Hindlimb muscle (tissue), 1 donor: ENCODE measurements at regions not wholly inside any gene's neighbourhood (a gene's known extent, or its start where the extent isn't known, plus 50 kb on each side); places are given as distances from the start of the nearest gene placed in this dataset.

Experiments
- DNase-seq: peaks from one replicate; pipeline ENCODE4 v3.0.0-alpha.2; 2013

GRCh38 chr6:65927141-65927540 is 220.1 kb upstream of the EYS start:
- DNase-seq = no peak

- no peak for DNase-seq
These were observed 217.4 kb upstream of the EYS start for GRCh38 chr6:65924411-65924810.

GRCh38 chr6:65922049-65922448 is 215.0 kb upstream of the EYS start:
- DNase-seq = no peak

GRCh38 chr6:65908065-65908464 is 201.0 kb upstream of the EYS start:
- DNase-seq = no peak

- no peak for DNase-seq
These were observed 197.0 kb upstream of the EYS start for GRCh38 chr6:65903992-65904391.

- no peak for DNase-seq
These were observed 193.9 kb upstream of the EYS start for GRCh38 chr6:65900928-65901327.

GRCh38 chr6:65896140-65896539 is 189.1 kb upstream of the EYS start:
- no peak for DNase-seq

GRCh38 chr6:65876668-65877067 is 169.6 kb upstream of the EYS start:
- DNase-seq = no peak

- no peak for DNase-seq
These were observed 145.4 kb upstream of the EYS start for GRCh38 chr6:65852369-65852852.

GRCh38 chr6:65830151-65830550 is 123.1 kb upstream of the EYS start:
- DNase-seq = no peak

GRCh38 chr6:65819152-65819551 is 112.1 kb upstream of the EYS start:
- DNase-seq = no peak

- no peak for DNase-seq
These were observed 111.5 kb upstream of the EYS start for GRCh38 chr6:65818576-65818975.

- no peak for DNase-seq
These were observed 110.0 kb upstream of the EYS start for GRCh38 chr6:65816991-65817390.

GRCh38 chr6:65814071-65814470 is 107.0 kb upstream of the EYS start:
- no peak for DNase-seq

GRCh38 chr6:65803186-65803585 is 96.2 kb upstream of the EYS start:
- DNase-seq = peak; percentile 11

- no peak for DNase-seq
These were observed 92.4 kb upstream of the EYS start for GRCh38 chr6:65799389-65799788.

- no peak for DNase-seq
These were observed 91.4 kb upstream of the EYS start for GRCh38 chr6:65798280-65799014.

- DNase-seq = no peak
These were observed 83.6 kb upstream of the EYS start for GRCh38 chr6:65790666-65791065.

- no peak for DNase-seq
These were observed 80.8 kb upstream of the EYS start for GRCh38 chr6:65787787-65788186.

- no peak for DNase-seq
These were observed 79.8 kb upstream of the EYS start for GRCh38 chr6:65786815-65787214.

- DNase-seq = no peak
These were observed 73.7 kb upstream of the EYS start for GRCh38 chr6:65780691-65781090.

GRCh38 chr6:65776332-65776731 is 69.3 kb upstream of the EYS start:
- no peak for DNase-seq

GRCh38 chr6:65771946-65772345 is 64.9 kb upstream of the EYS start:
- DNase-seq = no peak

- DNase-seq = no peak
These were observed 54.9 kb upstream of the EYS start for GRCh38 chr6:65761890-65762289.

- no peak for DNase-seq
These were observed 53.3 kb upstream of the EYS start for GRCh38 chr6:65760285-65760684.
